ENCODE measurements at regions not wholly inside any gene's neighbourhood (a gene's known extent, or its start where the extent isn't known, plus 50 kb on each side); places are given as distances from the start of the nearest gene placed in this dataset.

- TF ChIP-seq REST (IDR thresholded peaks at IDR 0.05; ENCODE audit: unreplicated experiment): no peak
- no peak for TF ChIP-seq CREB1 (CRISPR knock-in tag; IDR thresholded peaks at IDR 0.05; ENCODE audit: low read depth)
- no peak for TF ChIP-seq EZH2phosphoT487 (IDR thresholded peaks at IDR 0.05; ENCODE audit: unreplicated experiment)
- TF ChIP-seq EZH2 (IDR thresholded peaks at IDR 0.05; ENCODE audit: low read depth, unreplicated experiment): no peak
- TF ChIP-seq POLR2AphosphoS5 (IDR thresholded peaks at IDR 0.05; ENCODE audit: low read depth): no peak
- TF ChIP-seq NANOG (IDR thresholded peaks at IDR 0.05; ENCODE audit: borderline replicate concordance): no peak
- TF ChIP-seq STAT1 (IDR thresholded peaks at IDR 0.05; ENCODE audit: unreplicated experiment): no peak
- TF ChIP-seq ZNF331 (CRISPR knock-in tag; IDR thresholded peaks at IDR 0.05; ENCODE audit: low read depth): no peak
- TF ChIP-seq, protein P1, sequence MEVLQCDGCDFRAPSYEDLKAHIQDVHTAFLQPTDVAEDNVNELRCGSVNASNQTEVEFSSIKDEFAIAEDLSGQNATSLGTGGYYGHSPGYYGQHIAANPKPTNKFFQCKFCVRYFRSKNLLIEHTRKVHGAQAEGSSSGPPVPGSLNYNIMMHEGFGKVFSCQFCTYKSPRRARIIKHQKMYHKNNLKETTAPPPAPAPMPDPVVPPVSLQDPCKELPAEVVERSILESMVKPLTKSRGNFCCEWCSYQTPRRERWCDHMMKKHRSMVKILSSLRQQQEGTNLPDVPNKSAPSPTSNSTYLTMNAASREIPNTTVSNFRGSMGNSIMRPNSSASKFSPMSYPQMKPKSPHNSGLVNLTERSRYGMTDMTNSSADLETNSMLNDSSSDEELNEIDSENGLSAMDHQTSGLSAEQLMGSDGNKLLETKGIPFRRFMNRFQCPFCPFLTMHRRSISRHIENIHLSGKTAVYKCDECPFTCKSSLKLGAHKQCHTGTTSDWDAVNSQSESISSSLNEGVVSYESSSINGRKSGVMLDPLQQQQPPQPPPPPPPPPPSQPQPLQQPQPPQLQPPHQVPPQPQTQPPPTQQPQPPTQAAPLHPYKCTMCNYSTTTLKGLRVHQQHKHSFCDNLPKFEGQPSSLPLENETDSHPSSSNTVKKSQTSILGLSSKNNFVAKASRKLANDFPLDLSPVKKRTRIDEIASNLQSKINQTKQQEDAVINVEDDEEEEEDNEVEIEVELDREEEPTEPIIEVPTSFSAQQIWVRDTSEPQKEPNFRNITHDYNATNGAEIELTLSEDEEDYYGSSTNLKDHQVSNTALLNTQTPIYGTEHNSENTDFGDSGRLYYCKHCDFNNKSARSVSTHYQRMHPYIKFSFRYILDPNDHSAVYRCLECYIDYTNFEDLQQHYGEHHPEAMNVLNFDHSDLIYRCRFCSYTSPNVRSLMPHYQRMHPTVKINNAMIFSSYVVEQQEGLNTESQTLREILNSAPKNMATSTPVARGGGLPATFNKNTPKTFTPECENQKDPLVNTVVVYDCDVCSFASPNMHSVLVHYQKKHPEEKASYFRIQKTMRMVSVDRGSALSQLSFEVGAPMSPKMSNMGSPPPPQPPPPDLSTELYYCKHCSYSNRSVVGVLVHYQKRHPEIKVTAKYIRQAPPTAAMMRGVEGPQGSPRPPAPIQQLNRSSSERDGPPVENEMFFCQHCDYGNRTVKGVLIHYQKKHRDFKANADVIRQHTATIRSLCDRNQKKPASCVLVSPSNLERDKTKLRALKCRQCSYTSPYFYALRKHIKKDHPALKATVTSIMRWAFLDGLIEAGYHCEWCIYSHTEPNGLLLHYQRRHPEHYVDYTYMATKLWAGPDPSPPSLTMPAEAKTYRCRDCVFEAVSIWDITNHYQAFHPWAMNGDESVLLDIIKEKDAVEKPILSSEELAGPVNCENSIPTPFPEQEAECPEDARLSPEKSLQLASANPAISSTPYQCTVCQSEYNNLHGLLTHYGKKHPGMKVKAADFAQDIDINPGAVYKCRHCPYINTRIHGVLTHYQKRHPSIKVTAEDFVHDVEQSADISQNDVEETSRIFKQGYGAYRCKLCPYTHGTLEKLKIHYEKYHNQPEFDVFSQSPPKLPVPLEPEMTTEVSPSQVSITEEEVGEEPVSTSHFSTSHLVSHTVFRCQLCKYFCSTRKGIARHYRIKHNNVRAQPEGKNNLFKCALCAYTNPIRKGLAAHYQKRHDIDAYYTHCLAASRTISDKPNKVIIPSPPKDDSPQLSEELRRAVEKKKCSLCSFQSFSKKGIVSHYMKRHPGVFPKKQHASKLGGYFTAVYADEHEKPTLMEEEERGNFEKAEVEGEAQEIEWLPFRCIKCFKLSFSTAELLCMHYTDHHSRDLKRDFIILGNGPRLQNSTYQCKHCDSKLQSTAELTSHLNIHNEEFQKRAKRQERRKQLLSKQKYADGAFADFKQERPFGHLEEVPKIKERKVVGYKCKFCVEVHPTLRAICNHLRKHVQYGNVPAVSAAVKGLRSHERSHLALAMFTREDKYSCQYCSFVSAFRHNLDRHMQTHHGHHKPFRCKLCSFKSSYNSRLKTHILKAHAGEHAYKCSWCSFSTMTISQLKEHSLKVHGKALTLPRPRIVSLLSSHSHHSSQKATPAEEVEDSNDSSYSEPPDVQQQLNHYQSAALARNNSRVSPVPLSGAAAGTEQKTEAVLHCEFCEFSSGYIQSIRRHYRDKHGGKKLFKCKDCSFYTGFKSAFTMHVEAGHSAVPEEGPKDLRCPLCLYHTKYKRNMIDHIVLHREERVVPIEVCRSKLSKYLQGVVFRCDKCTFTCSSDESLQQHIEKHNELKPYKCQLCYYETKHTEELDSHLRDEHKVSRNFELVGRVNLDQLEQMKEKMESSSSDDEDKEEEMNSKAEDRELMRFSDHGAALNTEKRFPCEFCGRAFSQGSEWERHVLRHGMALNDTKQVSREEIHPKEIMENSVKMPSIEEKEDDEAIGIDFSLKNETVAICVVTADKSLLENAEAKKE (CRISPR knock-in tag; IDR thresholded peaks at IDR 0.05): no peak
- TF ChIP-seq, protein P2, sequence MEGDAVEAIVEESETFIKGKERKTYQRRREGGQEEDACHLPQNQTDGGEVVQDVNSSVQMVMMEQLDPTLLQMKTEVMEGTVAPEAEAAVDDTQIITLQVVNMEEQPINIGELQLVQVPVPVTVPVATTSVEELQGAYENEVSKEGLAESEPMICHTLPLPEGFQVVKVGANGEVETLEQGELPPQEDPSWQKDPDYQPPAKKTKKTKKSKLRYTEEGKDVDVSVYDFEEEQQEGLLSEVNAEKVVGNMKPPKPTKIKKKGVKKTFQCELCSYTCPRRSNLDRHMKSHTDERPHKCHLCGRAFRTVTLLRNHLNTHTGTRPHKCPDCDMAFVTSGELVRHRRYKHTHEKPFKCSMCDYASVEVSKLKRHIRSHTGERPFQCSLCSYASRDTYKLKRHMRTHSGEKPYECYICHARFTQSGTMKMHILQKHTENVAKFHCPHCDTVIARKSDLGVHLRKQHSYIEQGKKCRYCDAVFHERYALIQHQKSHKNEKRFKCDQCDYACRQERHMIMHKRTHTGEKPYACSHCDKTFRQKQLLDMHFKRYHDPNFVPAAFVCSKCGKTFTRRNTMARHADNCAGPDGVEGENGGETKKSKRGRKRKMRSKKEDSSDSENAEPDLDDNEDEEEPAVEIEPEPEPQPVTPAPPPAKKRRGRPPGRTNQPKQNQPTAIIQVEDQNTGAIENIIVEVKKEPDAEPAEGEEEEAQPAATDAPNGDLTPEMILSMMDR (conservative IDR thresholded peaks at IDR 0.05; ENCODE audit: low read depth in 2 of 2): no peak
- no peak for TF ChIP-seq JUNB (IDR thresholded peaks at IDR 0.05; ENCODE audit: unreplicated experiment)
- TF ChIP-seq, protein P3, sequence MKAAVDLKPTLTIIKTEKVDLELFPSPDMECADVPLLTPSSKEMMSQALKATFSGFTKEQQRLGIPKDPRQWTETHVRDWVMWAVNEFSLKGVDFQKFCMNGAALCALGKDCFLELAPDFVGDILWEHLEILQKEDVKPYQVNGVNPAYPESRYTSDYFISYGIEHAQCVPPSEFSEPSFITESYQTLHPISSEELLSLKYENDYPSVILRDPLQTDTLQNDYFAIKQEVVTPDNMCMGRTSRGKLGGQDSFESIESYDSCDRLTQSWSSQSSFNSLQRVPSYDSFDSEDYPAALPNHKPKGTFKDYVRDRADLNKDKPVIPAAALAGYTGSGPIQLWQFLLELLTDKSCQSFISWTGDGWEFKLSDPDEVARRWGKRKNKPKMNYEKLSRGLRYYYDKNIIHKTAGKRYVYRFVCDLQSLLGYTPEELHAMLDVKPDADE (IDR thresholded peaks at IDR 0.05): no peak
- Histone ChIP-seq H2AFZ (peak overlapping the region; percentile 14; the same call in 1 of the 2 replicates), H3F3A (replicated peaks; ENCODE audit: low read depth) (peaks cover 10% of the 10 kb centered on the region), H3K27me3 (ENCODE audit: insufficient read depth) (no peaks in the 10 kb centered on the region), H4K20me1 (replicated peaks; ENCODE audit: insufficient read depth) (no peaks in the 10 kb centered on the region), H3K9me2 (ENCODE audit: insufficient read depth) (peaks cover 30% of the 10 kb centered on the region), H3K27ac (ENCODE audit: low read depth) (no peak overlapping the region), H3K4me1 (ENCODE audit: insufficient read depth) (no peaks in the 10 kb centered on the region; the same call in 1 of the 2 replicates), H3K36me3 (ENCODE audit: insufficient read depth) (peaks cover 12% of the 10 kb centered on the region; the same call in 1 of the 2 replicates), H3K79me2 (replicated peaks; ENCODE audit: insufficient read depth) (no peaks in the 10 kb centered on the region), H3K4me2 (no peak overlapping the region), H3K4me3 (no peak overlapping the region)
- peaks cover 7% of the 10 kb centered on the region for H3K4me1 Mint-ChIP-seq
- H3K36me3 Mint-ChIP-seq (ENCODE audit: low read depth): peaks cover 64% of the 10 kb centered on the region
- no peak for DNase-seq (ENCODE audit: low spot score)
- H3K9me3 Mint-ChIP-seq: peaks cover 73% of the 10 kb centered on the region
- H3K27me3 Mint-ChIP-seq (ENCODE audit: insufficient read depth, low read depth, poor library complexity): peaks cover 16% of the 10 kb centered on the region
- ATAC-seq: no peak
- H3K27ac Mint-ChIP-seq: no peak overlapping the region
- no peak overlapping the region for H3K4me3 Mint-ChIP-seq
Observed at GRCh38 chr10:31725436-31725835, 203.2 kb downstream of the ARHGAP12 start.

Measured in GM23338 (cell line).